Type B pancreatic cell (in vitro differentiated cells): ENCODE measurements at regions not wholly inside any gene's neighbourhood (a gene's known extent, or its start where the extent isn't known, plus 50 kb on each side); places are given as distances from the start of the nearest gene placed in this dataset.

Experiments
- DNase-seq: peaks from one replicate; pipeline ENCODE4 v3.0.0; 2021; ENCODE audit warnings: mixed read lengths; ENCODE audit not compliant: unreplicated experiment; ENCODE audit errors: extremely low spot score
- H3K27ac Mint-ChIP-seq: 2 replicates; pipeline ENCODE4 v1.8.0; 2021; ENCODE audit warnings: mild to moderate bottlenecking, mixed read lengths
- H3K27me3 Mint-ChIP-seq: 2 replicates; pipeline ENCODE4 v1.8.0; 2021; ENCODE audit warnings: mixed read lengths
- H3K36me3 Mint-ChIP-seq: 2 replicates; pipeline ENCODE4 v1.8.0; 2021; ENCODE audit warnings: mixed read lengths
- H3K4me1 Mint-ChIP-seq: one replicate; pipeline ENCODE4 v1.8.0; 2021; ENCODE audit warnings: mixed read lengths; ENCODE audit not compliant: unreplicated experiment
- H3K4me3 Mint-ChIP-seq: 2 replicates; pipeline ENCODE4 v1.8.0; 2021; ENCODE audit warnings: mild to moderate bottlenecking, mixed read lengths
- H3K9me3 Mint-ChIP-seq: 2 replicates; pipeline ENCODE4 v1.8.0; 2021; ENCODE audit warnings: mixed read lengths
- CTCF ChIP-seq: fragments of 200-600 bp; sonication (generic); conservative IDR thresholded peaks from 2 replicates; pipeline ENCODE4 v1.5.0; 2021; ENCODE audit warnings: antibody characterized with exemption, mild to moderate bottlenecking

GRCh38 chrX:36787752-36788151, 220.4 kb upstream of the FAM47C start:
- H3K36me3 Mint-ChIP-seq = no peaks in the 10 kb centered on the region
- no peak for DNase-seq
- H3K9me3 Mint-ChIP-seq = no peaks in the 10 kb centered on the region
- H3K27me3 Mint-ChIP-seq = no peaks in the 10 kb centered on the region
- no peak overlapping the region for H3K4me3 Mint-ChIP-seq
- H3K27ac Mint-ChIP-seq = no peak overlapping the region
- H3K4me1 Mint-ChIP-seq = no peaks in the 10 kb centered on the region
- TF ChIP-seq CTCF = no peak

GRCh38 chrX:36803151-36803550, 205.0 kb upstream of the FAM47C start:
- H3K36me3 Mint-ChIP-seq = no peaks in the 10 kb centered on the region
- no peak for TF ChIP-seq CTCF
- H3K4me1 Mint-ChIP-seq = no peaks in the 10 kb centered on the region
- H3K27me3 Mint-ChIP-seq = no peaks in the 10 kb centered on the region
- H3K9me3 Mint-ChIP-seq = peaks cover 4% of the 10 kb centered on the region
- H3K4me3 Mint-ChIP-seq = no peak overlapping the region
- H3K27ac Mint-ChIP-seq = no peak overlapping the region
- DNase-seq = no peak

GRCh38 chrX:36804066-36804465, 204.1 kb upstream of the FAM47C start:
- no peak for TF ChIP-seq CTCF
- no peak overlapping the region for H3K27ac Mint-ChIP-seq
- H3K4me3 Mint-ChIP-seq = no peak overlapping the region
- H3K27me3 Mint-ChIP-seq = no peaks in the 10 kb centered on the region
- H3K9me3 Mint-ChIP-seq = peaks cover 4% of the 10 kb centered on the region
- no peaks in the 10 kb centered on the region for H3K4me1 Mint-ChIP-seq
- H3K36me3 Mint-ChIP-seq = no peaks in the 10 kb centered on the region
- DNase-seq = no peak

GRCh38 chrX:36844857-36845256, 163.3 kb upstream of the FAM47C start:
- TF ChIP-seq CTCF = no peak
- no peak for DNase-seq
- Mint-ChIP-seq H3K9me3 (no peaks in the 10 kb centered on the region), H3K4me3 (no peak overlapping the region), H3K27ac (no peak overlapping the region), H3K27me3 (no peaks in the 10 kb centered on the region), H3K4me1 (no peaks in the 10 kb centered on the region), H3K36me3 (no peaks in the 10 kb centered on the region)

GRCh38 chrX:36847496-36847895, 160.7 kb upstream of the FAM47C start:
- no peaks in the 10 kb centered on the region for H3K9me3 Mint-ChIP-seq
- TF ChIP-seq CTCF = no peak
- H3K27me3 Mint-ChIP-seq = no peaks in the 10 kb centered on the region

GRCh38 chrX:36849407-36849806, 158.8 kb upstream of the FAM47C start:
- Mint-ChIP-seq H3K4me3 (no peak overlapping the region), H3K27ac (no peak overlapping the region), H3K27me3 (no peaks in the 10 kb centered on the region), H3K4me1 (no peaks in the 10 kb centered on the region), H3K36me3 (no peaks in the 10 kb centered on the region), H3K9me3 (no peaks in the 10 kb centered on the region)
- DNase-seq = no peak
- no peak for TF ChIP-seq CTCF

More at GRCh38 chrX:36847496-36847895, 160.7 kb upstream of the FAM47C start:
- Mint-ChIP-seq H3K4me3 (no peak overlapping the region), H3K4me1 (no peaks in the 10 kb centered on the region), H3K36me3 (no peaks in the 10 kb centered on the region), H3K27ac (no peak overlapping the region)
- DNase-seq = no peak
